GM23248 (cell line): ENCODE measurements at regions not wholly inside any gene's neighbourhood (a gene's known extent, or its start where the extent isn't known, plus 50 kb on each side); places are given as distances from the start of the nearest gene placed in this dataset. TPM values are rescaled to one million over a fixed set of nuclear protein-coding genes. Genes with fewer than 3 reads are reported as not detected.

Source experiments
- DNase-seq: peaks from one replicate; pipeline ENCODE4 v3.0.0-alpha.2; 2015
- H2AFZ ChIP-seq: fragments of 200-600 bp; sonication (generic); 2 replicates; pipeline ENCODE4 v1.6.1; 2016; ENCODE audit warnings: antibody characterized with exemption
- H3F3A ChIP-seq: fragments of 200-600 bp; sonication (generic); 2 replicates; pipeline ENCODE4 v1.6.1; 2016; ENCODE audit warnings: mild to moderate bottlenecking, antibody characterized with exemption, mixed run types; ENCODE audit not compliant: insufficient read depth
- H3K27ac ChIP-seq: fragments of 200-600 bp; sonication (generic); 2 replicates; pipeline ENCODE4 v1.5.1; 2016; ENCODE audit warnings: mild to moderate bottlenecking
- H3K27me3 ChIP-seq: fragments of 200-600 bp; sonication (generic); replicated peaks from 2 replicates; pipeline ENCODE4 v1.6.1; 2016; ENCODE audit warnings: mild to moderate bottlenecking; ENCODE audit not compliant: insufficient read depth
- H3K36me3 ChIP-seq: fragments of 200-600 bp; sonication (generic); 2 replicates; pipeline ENCODE4 v1.6.1; 2016; ENCODE audit warnings: low read depth, mild to moderate bottlenecking
- H3K4me1 ChIP-seq: fragments of 200-600 bp; sonication (generic); 2 replicates; pipeline ENCODE4 v1.6.1; 2016; ENCODE audit warnings: mild to moderate bottlenecking; ENCODE audit not compliant: insufficient read depth
- H3K4me2 ChIP-seq: fragments of 200-600 bp; sonication (generic); one replicate; pipeline ENCODE4 v1.6.1; 2016; ENCODE audit warnings: mild to moderate bottlenecking; ENCODE audit not compliant: unreplicated experiment
- H3K4me3 ChIP-seq: fragments of 200-600 bp; sonication (generic); 2 replicates; pipeline ENCODE4 v1.5.1; 2016; ENCODE audit warnings: mild to moderate bottlenecking
- H3K79me2 ChIP-seq: fragments of 200-600 bp; sonication (generic); 2 replicates; pipeline ENCODE4 v1.6.1; 2016; ENCODE audit warnings: mild to moderate bottlenecking; ENCODE audit not compliant: insufficient read depth
- H3K9ac ChIP-seq: fragments of 200-600 bp; sonication (generic); 2 replicates; pipeline ENCODE4 v1.6.1; 2016; ENCODE audit warnings: mild to moderate bottlenecking
- H3K9me2 ChIP-seq: fragments of 200-600 bp; sonication (generic); 2 replicates; pipeline ENCODE4 v1.6.1; 2016; ENCODE audit warnings: mixed run types, mild to moderate bottlenecking, moderate library complexity; ENCODE audit not compliant: insufficient read depth
- H3K9me3 ChIP-seq: fragments of 200-600 bp; sonication (generic); one replicate; pipeline ENCODE4 v1.6.1; 2017; ENCODE audit warnings: low read depth
- H4K20me1 ChIP-seq: fragments of 200-600 bp; sonication (generic); 2 replicates; pipeline ENCODE4 v1.6.0; 2016; ENCODE audit not compliant: insufficient read depth
- EZH2 ChIP-seq: fragments of 200-600 bp; sonication (generic); IDR thresholded peaks from 2 replicates; pipeline ENCODE4 v1.6.1; 2018; ENCODE audit warnings: antibody characterized with exemption, mild to moderate bottlenecking; ENCODE audit not compliant: insufficient read depth, poor library complexity, severe bottlenecking
- EZH2phosphoT487 ChIP-seq: fragments of 200-600 bp; sonication (generic); IDR thresholded peaks from 2 replicates; pipeline ENCODE4 v1.6.1; 2018; ENCODE audit warnings: antibody characterized with exemption, moderate library complexity, mild to moderate bottlenecking, low read depth; ENCODE audit not compliant: insufficient read depth
- WGBS, 2 experiments: methylation state at CpG; one replicate each; pipeline ENCODE4 v1.1.6; 2015 to 2017; ENCODE audit warnings: low lambda C conversion rate in 2 of 2, low coverage in 1 of 2; ENCODE audit errors: missing lambda C conversion rate in 2 of 2; 5-methylcytosine and 5-hydroxymethylcytosine counted together
- in situ Hi-C: fragments of 300-500 bp; cut with MboI; formaldehyde crosslinking; loops from 2 replicates; pipeline ENCODE4 v1.15.0; 2020
- small RNA-seq: library from RNA; depleted of rRNA; stranded (forward); fragments of <200 nt; gene quantifications from one replicate; pipeline ENCODE3, GENCODE V24; 2014; ENCODE audit warnings: low read depth, low replicate concordance

DNA sequence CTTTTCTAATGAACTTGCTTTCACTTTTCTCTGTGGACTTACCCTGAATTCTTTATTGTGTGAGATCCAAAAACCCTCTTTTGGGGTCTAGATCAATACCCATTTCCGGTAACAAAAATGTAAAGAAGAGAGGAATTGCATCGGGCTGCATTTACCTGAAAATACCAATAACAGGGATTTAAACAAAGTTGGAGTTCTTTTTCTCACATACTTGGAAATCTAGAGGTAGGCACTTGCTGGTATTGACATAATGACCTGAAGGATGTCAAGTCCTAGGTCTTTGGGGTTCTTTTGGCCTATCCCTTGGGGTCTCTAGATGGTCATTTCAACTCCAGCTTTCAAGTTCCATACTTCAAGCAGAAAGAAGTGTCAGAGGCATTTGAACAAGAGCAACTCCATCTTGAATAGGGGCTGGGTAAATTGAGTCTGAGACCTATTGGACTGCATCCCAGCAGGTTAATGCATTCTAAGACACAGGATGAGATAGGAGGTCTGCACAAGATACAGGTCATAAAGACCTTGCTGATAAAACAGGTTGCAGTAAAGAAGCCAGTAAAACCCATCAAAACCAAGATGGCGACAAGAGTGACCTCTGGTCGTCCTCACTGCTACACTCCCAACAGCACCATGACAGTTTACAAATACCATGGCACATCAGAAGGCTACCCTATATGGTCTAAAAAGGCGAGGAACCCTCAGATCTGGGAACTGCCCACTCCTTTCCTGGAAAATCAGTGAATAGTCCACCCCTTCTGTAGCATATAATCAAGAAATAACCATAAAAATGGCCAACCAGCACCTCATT lies 50.8 kb upstream of the ZNF280D start:
- in situ Hi-C loops = loop anchor here (25.0 kb wide), 1 partner anchor 97 kb away; no protein-coding TSS in a partner anchor
- DNase-seq = no peak
- H4K20me1 ChIP-seq = no peaks in the 10 kb centered on the region
- H3K79me2 ChIP-seq = no peaks in the 10 kb centered on the region
- no peak overlapping the region for H3K27ac ChIP-seq
- no peaks in the 10 kb centered on the region for H3K9me3 ChIP-seq
- no peaks in the 10 kb centered on the region for H3K9me2 ChIP-seq
- H3K27me3 ChIP-seq = no peaks in the 10 kb centered on the region
- no peak overlapping the region for H2AFZ ChIP-seq
- WGBS, 2 experiments = 76 to 79% methylated on average over 5 of the region's 5 CpGs
- TF ChIP-seq EZH2 = no peak
- no peak for TF ChIP-seq EZH2phosphoT487
- no peak overlapping the region for H3K4me2 ChIP-seq
- H3K4me1 ChIP-seq = no peaks in the 10 kb centered on the region
- no peaks in the 10 kb centered on the region for H3K36me3 ChIP-seq
- 0 out of 2 replicates have a peak, but pooled peaks cover 3% of the 10 kb centered on the region for H3F3A ChIP-seq
- no peak overlapping the region for H3K4me3 ChIP-seq
- H3K9ac ChIP-seq = no peak overlapping the region

DNA sequence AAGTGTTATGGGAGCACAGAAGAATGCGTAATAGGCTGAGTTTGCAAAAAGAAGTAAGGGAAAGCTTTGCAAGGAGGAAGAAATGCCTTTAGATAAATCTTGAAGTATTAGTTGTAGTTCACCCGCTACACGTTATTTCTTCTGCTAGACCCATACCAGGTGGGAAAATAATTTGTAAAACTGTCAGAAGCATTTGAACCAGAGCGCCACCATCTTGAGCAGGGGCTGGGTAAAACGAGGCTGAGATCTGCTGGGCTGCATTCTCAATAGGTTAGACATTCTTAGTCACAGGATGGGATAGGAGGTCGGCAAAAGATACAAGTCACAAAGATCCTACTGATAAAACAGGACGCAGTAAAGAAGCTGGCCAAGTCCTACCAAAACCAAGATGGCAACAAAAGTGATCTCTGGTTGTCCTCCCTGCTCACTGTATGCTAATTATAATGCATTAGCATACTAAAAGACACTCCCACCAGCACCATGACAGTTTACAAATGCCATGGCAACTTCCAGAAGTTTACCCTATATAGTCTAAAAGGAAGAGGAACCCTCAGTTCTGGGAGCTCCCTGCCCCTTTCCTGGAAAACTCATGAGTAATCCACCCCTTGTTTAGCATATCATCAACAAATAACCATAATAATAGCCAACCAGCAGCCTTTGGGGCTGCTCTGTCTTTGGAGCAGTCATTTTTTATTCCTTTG lies 50.0 kb upstream of the ZNF280D start:
- Histone ChIP-seq H3F3A (0 out of 2 replicates have a peak, but pooled peaks cover 3% of the 10 kb centered on the region), H4K20me1 (no peaks in the 10 kb centered on the region), H2AFZ (no peak overlapping the region), H3K27me3 (no peaks in the 10 kb centered on the region), H3K36me3 (no peaks in the 10 kb centered on the region), H3K4me1 (no peaks in the 10 kb centered on the region), H3K79me2 (no peaks in the 10 kb centered on the region), H3K9ac (no peak overlapping the region), H3K4me3 (no peak overlapping the region), H3K4me2 (no peak overlapping the region), H3K9me2 (no peaks in the 10 kb centered on the region), H3K9me3 (no peaks in the 10 kb centered on the region), H3K27ac (no peak overlapping the region)
- no peak for DNase-seq
- 84% methylated on average over 7 of the region's 7 CpGs for WGBS, 2 experiments
- in situ Hi-C loops = loop anchor here (25.0 kb wide), 1 partner anchor 96 kb away; no protein-coding TSS in a partner anchor
- TF ChIP-seq EZH2phosphoT487 (no peak), EZH2 (no peak)

Small RNA genes in the stretch of these regions (small RNA-seq; reads per million reads assigned to genes)
- not detected for gene AC090517.1
- gene AC090517.3 = not detected
